ENCODE measurements at regions not wholly inside any gene's neighbourhood (a gene's known extent, or its start where the extent isn't known, plus 50 kb on each side); places are given as distances from the start of the nearest gene placed in this dataset.

DNA sequence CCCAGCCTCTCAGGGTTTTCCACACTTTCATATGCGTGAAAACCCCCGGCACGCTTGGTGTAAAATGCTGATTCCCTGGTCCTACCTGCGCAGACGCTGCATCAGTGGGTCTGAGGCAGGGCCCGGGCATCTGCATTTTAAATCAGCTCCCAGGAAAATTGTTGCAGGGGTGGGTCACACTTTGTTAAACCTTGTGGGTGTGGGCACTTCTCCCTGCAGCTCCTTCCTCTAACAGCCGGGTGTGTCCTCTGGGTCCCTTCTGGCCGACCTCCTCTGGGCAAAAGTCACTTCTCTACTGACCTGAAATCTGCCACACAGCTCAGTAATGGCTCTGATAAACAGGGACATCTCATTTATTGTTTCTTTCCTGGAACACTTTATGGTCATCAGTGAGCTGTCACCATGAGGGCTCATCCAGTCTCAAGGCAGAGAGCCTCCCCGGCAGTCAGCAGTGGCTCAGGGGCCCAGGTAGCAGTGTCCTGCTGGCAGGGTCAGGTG lies 52.8 kb upstream of the TMPRSS2 start:
- no peak overlapping the region for H3K4me3 ChIP-seq (ENCODE audit: low read length)
- DNase-seq (ENCODE audit: low read depth, low spot score): no peak

- no peak overlapping the region for H3K4me3 ChIP-seq (ENCODE audit: low read length)
- DNase-seq (ENCODE audit: low read depth, low spot score): no peak
Measured at GRCh38 chr21:41559658-41560631, 52.0 kb upstream of the TMPRSS2 start.

- H3K4me3 ChIP-seq (ENCODE audit: low read length): no peak overlapping the region
- DNase-seq (ENCODE audit: low read depth, low spot score): no peak
Measured at GRCh38 chr21:41558842-41559241, 50.9 kb upstream of the TMPRSS2 start.

- DNase-seq (ENCODE audit: low read depth, low spot score): no peak
- H3K4me3 ChIP-seq (ENCODE audit: low read length): no peak overlapping the region
Measured at GRCh38 chr21:41557884-41558283, 49.9 kb upstream of the TMPRSS2 start.
